Ishikawa (cell line): ENCODE measurements at regions not wholly inside any gene's neighbourhood (a gene's known extent, or its start where the extent isn't known, plus 50 kb on each side); places are given as distances from the start of the nearest gene placed in this dataset.

Experiments
- CEBPB ChIP-seq: IDR thresholded peaks from 2 replicates; pipeline ENCODE4 v1.6.1; 2012
- CREB1 ChIP-seq: IDR thresholded peaks from 2 replicates; pipeline ENCODE4 v1.6.1; 2012; ENCODE audit warnings: low read depth
- EGR1 ChIP-seq: IDR thresholded peaks from 2 replicates; pipeline ENCODE4 v1.6.1; 2012
- EP300 ChIP-seq: IDR thresholded peaks from 2 replicates; pipeline ENCODE4 v1.6.1; 2012; ENCODE audit warnings: borderline replicate concordance
- FOXM1 ChIP-seq: IDR thresholded peaks from 2 replicates; pipeline ENCODE4 v1.6.1; 2012; ENCODE audit warnings: low read depth, borderline replicate concordance
- NFIC ChIP-seq: IDR thresholded peaks from 2 replicates; pipeline ENCODE4 v1.6.1; 2012
- RAD21 ChIP-seq: IDR thresholded peaks from 2 replicates; pipeline ENCODE4 v1.6.1; 2012; ENCODE audit warnings: low read depth
- TAF1 ChIP-seq: IDR thresholded peaks from 2 replicates; pipeline ENCODE4 v1.6.1; 2012; ENCODE audit warnings: low read depth, mild to moderate bottlenecking
- TCF12 ChIP-seq: IDR thresholded peaks from 2 replicates; pipeline ENCODE4 v1.6.1; 2012; ENCODE audit warnings: low read depth
- TEAD4 ChIP-seq: IDR thresholded peaks from 2 replicates; pipeline ENCODE4 v1.6.1; 2012
- YY1 ChIP-seq: IDR thresholded peaks from 2 replicates; pipeline ENCODE4 v1.6.1; 2012; ENCODE audit warnings: low read depth
- ZBTB7A ChIP-seq: IDR thresholded peaks from 2 replicates; pipeline ENCODE4 v1.6.1; 2012; ENCODE audit warnings: low read depth
- TF ChIP-seq, protein P1 (sequence below): IDR thresholded peaks from 2 replicates; pipeline ENCODE4 v1.6.1; 2012
- TF ChIP-seq, protein P2 (sequence below): IDR thresholded peaks from 2 replicates; pipeline ENCODE4 v1.6.1; 2012
- TF ChIP-seq, protein P3 (sequence below): IDR thresholded peaks from 2 replicates; pipeline ENCODE4 v1.6.1; 2012; ENCODE audit warnings: low read depth, mild to moderate bottlenecking

DNA sequence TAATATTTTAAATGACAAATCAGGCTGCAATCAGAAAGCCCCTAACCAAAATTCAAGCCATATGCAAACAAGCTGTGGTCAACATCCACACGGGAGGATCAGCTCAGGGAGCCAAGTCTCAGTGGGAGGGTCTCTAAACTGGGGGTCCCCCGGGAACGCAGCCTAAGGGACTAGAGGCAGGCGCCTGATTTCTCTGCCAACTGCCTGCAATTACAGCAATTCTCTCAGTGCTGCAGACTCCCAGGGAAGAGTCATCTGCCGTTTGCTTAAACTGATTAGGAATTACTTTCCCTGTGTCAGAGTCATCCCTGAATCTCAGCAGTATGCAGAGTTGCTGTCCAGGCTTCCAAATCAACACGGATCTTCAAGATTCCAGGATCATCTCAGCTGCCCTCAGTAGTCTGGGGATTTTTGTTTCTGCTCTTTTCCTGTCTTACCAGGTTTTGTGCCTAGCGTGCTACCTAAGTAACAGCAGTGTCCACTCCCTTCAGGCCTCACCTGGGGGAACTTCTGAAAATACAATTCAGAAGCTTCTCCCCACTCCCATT lies 247.8 kb downstream of the RRAGC start:
- no peak for TF ChIP-seq CREB1
- TF ChIP-seq EGR1, result no peak
- TF ChIP-seq NFIC, result no peak
- TF ChIP-seq, protein P1, sequence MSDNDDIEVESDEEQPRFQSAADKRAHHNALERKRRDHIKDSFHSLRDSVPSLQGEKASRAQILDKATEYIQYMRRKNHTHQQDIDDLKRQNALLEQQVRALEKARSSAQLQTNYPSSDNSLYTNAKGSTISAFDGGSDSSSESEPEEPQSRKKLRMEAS, result no peak
- TF ChIP-seq ZBTB7A, result no peak
- no peak for TF ChIP-seq RAD21
- TF ChIP-seq, protein P2, sequence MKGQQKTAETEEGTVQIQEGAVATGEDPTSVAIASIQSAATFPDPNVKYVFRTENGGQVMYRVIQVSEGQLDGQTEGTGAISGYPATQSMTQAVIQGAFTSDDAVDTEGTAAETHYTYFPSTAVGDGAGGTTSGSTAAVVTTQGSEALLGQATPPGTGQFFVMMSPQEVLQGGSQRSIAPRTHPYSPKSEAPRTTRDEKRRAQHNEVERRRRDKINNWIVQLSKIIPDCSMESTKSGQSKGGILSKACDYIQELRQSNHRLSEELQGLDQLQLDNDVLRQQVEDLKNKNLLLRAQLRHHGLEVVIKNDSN, result no peak

DNA sequence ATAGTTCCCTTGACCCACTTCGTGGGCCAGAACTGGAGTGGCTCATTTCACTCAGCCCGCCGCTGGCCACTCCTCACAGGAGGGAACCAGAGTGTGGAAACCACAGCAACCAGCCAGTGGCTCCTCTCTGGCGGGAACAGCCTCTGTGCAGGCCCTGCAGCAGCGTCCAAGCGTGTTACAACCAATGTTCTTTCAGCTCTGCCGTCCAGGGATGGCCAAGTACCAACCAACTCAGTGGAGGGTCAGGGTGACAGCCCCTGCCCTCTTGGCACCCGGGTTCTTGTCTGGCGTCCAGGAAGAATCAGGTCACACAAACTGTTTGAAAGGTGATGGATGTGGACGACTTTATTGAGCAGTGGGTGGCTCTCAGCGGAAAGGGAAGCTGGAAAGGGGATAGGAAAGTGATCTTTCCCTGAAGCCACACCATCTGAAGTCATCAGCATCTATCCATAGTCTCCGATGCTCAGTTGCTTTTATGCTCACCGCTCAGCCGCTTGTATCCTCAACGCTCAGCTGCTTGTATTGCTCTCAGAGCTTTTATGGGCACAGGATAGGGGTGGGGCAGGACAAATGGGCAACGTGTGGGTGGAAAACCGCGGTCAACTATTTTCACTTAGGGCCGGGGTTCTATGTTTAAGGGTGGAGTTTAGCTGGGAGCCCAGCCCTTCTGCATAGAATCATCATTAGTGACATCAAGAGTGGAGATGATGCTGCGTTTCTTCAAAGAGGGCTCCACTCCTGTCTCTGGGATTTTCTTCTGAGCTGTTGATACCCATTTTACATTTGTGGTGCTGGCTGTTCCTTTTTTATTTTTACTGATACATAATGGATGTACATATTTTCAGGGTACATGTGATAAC lies 250.2 kb downstream of the RRAGC start:
- no peak for TF ChIP-seq EP300

- no peak for TF ChIP-seq CEBPB
- peak; percentile 27 for TF ChIP-seq RAD21
Observed at GRCh38 chr1:38608202-38608864, 251.2 kb downstream of the RRAGC start.

GRCh38 chr1:38607526-38607925 lies 252.0 kb downstream of the RRAGC start:
- TF ChIP-seq EP300, result no peak
- TF ChIP-seq CREB1, result no peak

GRCh38 chr1:38605063-38605462 lies 254.5 kb downstream of the RRAGC start:
- TF ChIP-seq NFIC, result no peak
- TF ChIP-seq, protein P2, result no peak
- TF ChIP-seq EP300, result no peak
- no peak for TF ChIP-seq TEAD4
- TF ChIP-seq, protein P3, sequence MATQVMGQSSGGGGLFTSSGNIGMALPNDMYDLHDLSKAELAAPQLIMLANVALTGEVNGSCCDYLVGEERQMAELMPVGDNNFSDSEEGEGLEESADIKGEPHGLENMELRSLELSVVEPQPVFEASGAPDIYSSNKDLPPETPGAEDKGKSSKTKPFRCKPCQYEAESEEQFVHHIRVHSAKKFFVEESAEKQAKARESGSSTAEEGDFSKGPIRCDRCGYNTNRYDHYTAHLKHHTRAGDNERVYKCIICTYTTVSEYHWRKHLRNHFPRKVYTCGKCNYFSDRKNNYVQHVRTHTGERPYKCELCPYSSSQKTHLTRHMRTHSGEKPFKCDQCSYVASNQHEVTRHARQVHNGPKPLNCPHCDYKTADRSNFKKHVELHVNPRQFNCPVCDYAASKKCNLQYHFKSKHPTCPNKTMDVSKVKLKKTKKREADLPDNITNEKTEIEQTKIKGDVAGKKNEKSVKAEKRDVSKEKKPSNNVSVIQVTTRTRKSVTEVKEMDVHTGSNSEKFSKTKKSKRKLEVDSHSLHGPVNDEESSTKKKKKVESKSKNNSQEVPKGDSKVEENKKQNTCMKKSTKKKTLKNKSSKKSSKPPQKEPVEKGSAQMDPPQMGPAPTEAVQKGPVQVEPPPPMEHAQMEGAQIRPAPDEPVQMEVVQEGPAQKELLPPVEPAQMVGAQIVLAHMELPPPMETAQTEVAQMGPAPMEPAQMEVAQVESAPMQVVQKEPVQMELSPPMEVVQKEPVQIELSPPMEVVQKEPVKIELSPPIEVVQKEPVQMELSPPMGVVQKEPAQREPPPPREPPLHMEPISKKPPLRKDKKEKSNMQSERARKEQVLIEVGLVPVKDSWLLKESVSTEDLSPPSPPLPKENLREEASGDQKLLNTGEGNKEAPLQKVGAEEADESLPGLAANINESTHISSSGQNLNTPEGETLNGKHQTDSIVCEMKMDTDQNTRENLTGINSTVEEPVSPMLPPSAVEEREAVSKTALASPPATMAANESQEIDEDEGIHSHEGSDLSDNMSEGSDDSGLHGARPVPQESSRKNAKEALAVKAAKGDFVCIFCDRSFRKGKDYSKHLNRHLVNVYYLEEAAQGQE, result no peak
- no peak for TF ChIP-seq CEBPB
- TF ChIP-seq FOXM1, result no peak
- TF ChIP-seq TCF12, result no peak
- TF ChIP-seq TAF1, result no peak
- TF ChIP-seq EGR1, result no peak
- no peak for TF ChIP-seq ZBTB7A
- TF ChIP-seq CREB1, result no peak
- TF ChIP-seq YY1, result no peak
- TF ChIP-seq RAD21, result no peak
- TF ChIP-seq, protein P1, result no peak

DNA sequence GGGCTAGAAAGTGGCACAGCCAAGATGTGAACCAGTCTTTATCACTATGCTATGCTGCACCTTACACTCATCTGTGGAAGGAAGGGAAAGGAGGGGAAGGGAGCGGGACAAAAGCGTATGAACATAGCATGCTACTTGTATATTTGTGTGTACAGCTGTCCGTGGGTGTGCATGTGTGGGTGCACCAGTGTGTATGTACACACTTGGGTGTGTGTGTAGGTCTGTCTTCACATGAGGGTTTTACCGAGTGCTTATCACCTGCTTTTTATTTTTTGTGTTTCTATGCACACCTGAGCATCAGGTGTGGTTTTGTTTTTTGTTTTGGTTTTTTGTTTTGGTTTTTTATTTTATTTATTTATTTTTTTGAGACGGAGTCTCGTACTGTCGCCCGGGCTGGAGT lies 255.7 kb downstream of the RRAGC start:
- TF ChIP-seq EP300, result no peak
- TF ChIP-seq RAD21, result no peak
- TF ChIP-seq CEBPB, result no peak
- TF ChIP-seq, protein P1, result no peak
- TF ChIP-seq FOXM1, result no peak
- no peak for TF ChIP-seq CREB1
- TF ChIP-seq EGR1, result no peak
- TF ChIP-seq, protein P2, result no peak
- no peak for TF ChIP-seq TEAD4
- TF ChIP-seq ZBTB7A, result no peak
- TF ChIP-seq NFIC, result no peak
- TF ChIP-seq, protein P3, result no peak
